GM23248 (cell line): ENCODE measurements at regions not wholly inside any gene's neighbourhood (a gene's known extent, or its start where the extent isn't known, plus 50 kb on each side); places are given as distances from the start of the nearest gene placed in this dataset.

Experiments
- DNase-seq: peaks from one replicate; pipeline ENCODE4 v3.0.0-alpha.2; 2015
- H2AFZ ChIP-seq: fragments of 200-600 bp; sonication (generic); 2 replicates; pipeline ENCODE4 v1.6.1; 2016; ENCODE audit warnings: antibody characterized with exemption
- H3F3A ChIP-seq: fragments of 200-600 bp; sonication (generic); 2 replicates; pipeline ENCODE4 v1.6.1; 2016; ENCODE audit warnings: mild to moderate bottlenecking, antibody characterized with exemption, mixed run types; ENCODE audit not compliant: insufficient read depth
- H3K27ac ChIP-seq: fragments of 200-600 bp; sonication (generic); 2 replicates; pipeline ENCODE4 v1.5.1; 2016; ENCODE audit warnings: mild to moderate bottlenecking
- H3K27me3 ChIP-seq: fragments of 200-600 bp; sonication (generic); replicated peaks from 2 replicates; pipeline ENCODE4 v1.6.1; 2016; ENCODE audit warnings: mild to moderate bottlenecking; ENCODE audit not compliant: insufficient read depth
- H3K36me3 ChIP-seq: fragments of 200-600 bp; sonication (generic); 2 replicates; pipeline ENCODE4 v1.6.1; 2016; ENCODE audit warnings: low read depth, mild to moderate bottlenecking
- H3K4me1 ChIP-seq: fragments of 200-600 bp; sonication (generic); 2 replicates; pipeline ENCODE4 v1.6.1; 2016; ENCODE audit warnings: mild to moderate bottlenecking; ENCODE audit not compliant: insufficient read depth
- H3K4me2 ChIP-seq: fragments of 200-600 bp; sonication (generic); one replicate; pipeline ENCODE4 v1.6.1; 2016; ENCODE audit warnings: mild to moderate bottlenecking; ENCODE audit not compliant: unreplicated experiment
- H3K4me3 ChIP-seq: fragments of 200-600 bp; sonication (generic); 2 replicates; pipeline ENCODE4 v1.5.1; 2016; ENCODE audit warnings: mild to moderate bottlenecking
- H3K79me2 ChIP-seq: fragments of 200-600 bp; sonication (generic); 2 replicates; pipeline ENCODE4 v1.6.1; 2016; ENCODE audit warnings: mild to moderate bottlenecking; ENCODE audit not compliant: insufficient read depth
- H3K9ac ChIP-seq: fragments of 200-600 bp; sonication (generic); 2 replicates; pipeline ENCODE4 v1.6.1; 2016; ENCODE audit warnings: mild to moderate bottlenecking
- H3K9me2 ChIP-seq: fragments of 200-600 bp; sonication (generic); 2 replicates; pipeline ENCODE4 v1.6.1; 2016; ENCODE audit warnings: mixed run types, mild to moderate bottlenecking, moderate library complexity; ENCODE audit not compliant: insufficient read depth
- H3K9me3 ChIP-seq: fragments of 200-600 bp; sonication (generic); one replicate; pipeline ENCODE4 v1.6.1; 2017; ENCODE audit warnings: low read depth
- H4K20me1 ChIP-seq: fragments of 200-600 bp; sonication (generic); 2 replicates; pipeline ENCODE4 v1.6.0; 2016; ENCODE audit not compliant: insufficient read depth
- EZH2 ChIP-seq: fragments of 200-600 bp; sonication (generic); IDR thresholded peaks from 2 replicates; pipeline ENCODE4 v1.6.1; 2018; ENCODE audit warnings: antibody characterized with exemption, mild to moderate bottlenecking; ENCODE audit not compliant: insufficient read depth, poor library complexity, severe bottlenecking
- EZH2phosphoT487 ChIP-seq: fragments of 200-600 bp; sonication (generic); IDR thresholded peaks from 2 replicates; pipeline ENCODE4 v1.6.1; 2018; ENCODE audit warnings: antibody characterized with exemption, moderate library complexity, mild to moderate bottlenecking, low read depth; ENCODE audit not compliant: insufficient read depth
- WGBS, 2 experiments: methylation state at CpG; one replicate each; pipeline ENCODE4 v1.1.6; 2015 to 2017; ENCODE audit warnings: low lambda C conversion rate in 2 of 2, low coverage in 1 of 2; ENCODE audit errors: missing lambda C conversion rate in 2 of 2; 5-methylcytosine and 5-hydroxymethylcytosine counted together
- in situ Hi-C: fragments of 300-500 bp; cut with MboI; formaldehyde crosslinking; loops from 2 replicates; pipeline ENCODE4 v1.15.0; 2020

- no peak for TF ChIP-seq EZH2phosphoT487
- no peak for TF ChIP-seq EZH2
- no peak for DNase-seq
- in situ Hi-C loops: no loop called here
Observed at GRCh38 chr3:23052208-23052607, 150.9 kb upstream of the UBE2E2 start.

GRCh38 chr3:23052620-23053019 is 150.5 kb upstream of the UBE2E2 start:
- H3K79me2 ChIP-seq: no peaks in the 10 kb centered on the region
- peaks cover 7% of the 10 kb centered on the region for H3F3A ChIP-seq
- no peaks in the 10 kb centered on the region for H3K36me3 ChIP-seq
- peaks cover 12% of the 10 kb centered on the region for H3K4me1 ChIP-seq
- peaks cover 55% of the 10 kb centered on the region for H3K27me3 ChIP-seq
- H3K9ac ChIP-seq: no peak overlapping the region
- H3K4me3 ChIP-seq: no peak overlapping the region
- no peak overlapping the region for H2AFZ ChIP-seq
- H3K9me3 ChIP-seq: no peaks in the 10 kb centered on the region
- H4K20me1 ChIP-seq: no peaks in the 10 kb centered on the region
- in situ Hi-C loops: no loop called here
- no peak overlapping the region for H3K4me2 ChIP-seq
- WGBS, 2 experiments: 80 to 83% methylated on average over 7 of the region's 7 CpGs
- TF ChIP-seq EZH2: no peak
- TF ChIP-seq EZH2phosphoT487: no peak
- H3K9me2 ChIP-seq: no peaks in the 10 kb centered on the region
- H3K27ac ChIP-seq: no peak overlapping the region
- peak; percentile 20 for DNase-seq

More at GRCh38 chr3:23052208-23052607, 150.9 kb upstream of the UBE2E2 start:
- Histone ChIP-seq H3K9me2 (no peaks in the 10 kb centered on the region), H4K20me1 (no peaks in the 10 kb centered on the region), H3K4me1 (peaks cover 12% of the 10 kb centered on the region), H3K79me2 (no peaks in the 10 kb centered on the region), H3K4me3 (no peak overlapping the region), H3K9ac (no peak overlapping the region), H3K27me3 (peaks cover 55% of the 10 kb centered on the region), H3K4me2 (no peak overlapping the region), H3K9me3 (no peaks in the 10 kb centered on the region), H3K36me3 (no peaks in the 10 kb centered on the region), H2AFZ (no peak overlapping the region), H3K27ac (no peak overlapping the region), H3F3A (peaks cover 7% of the 10 kb centered on the region)
- 89 to 90% methylated on average over 1 of the region's 1 CpG for WGBS, 2 experiments

- peak overlapping the region; percentile 56 for H3K4me2 ChIP-seq
- H3K36me3 ChIP-seq: no peaks in the 10 kb centered on the region
- TF ChIP-seq EZH2 (no peak), EZH2phosphoT487 (peak; percentile 86; the same call in 1 of the 2 replicates)
- no peaks in the 10 kb centered on the region for H3K9me3 ChIP-seq
- H4K20me1 ChIP-seq: no peaks in the 10 kb centered on the region
- DNase-seq: peak; percentile 91
- H3K9ac ChIP-seq: no peak overlapping the region
- H3F3A ChIP-seq: peaks cover 7% of the 10 kb centered on the region
- peaks cover 12% of the 10 kb centered on the region for H3K4me1 ChIP-seq
- WGBS, 2 experiments: 11 to 21% methylated on average over 2 of the region's 2 CpGs
- H3K27me3 ChIP-seq: peaks cover 52% of the 10 kb centered on the region
- no peak overlapping the region for H3K4me3 ChIP-seq
- no peaks in the 10 kb centered on the region for H3K79me2 ChIP-seq
- H3K9me2 ChIP-seq: no peaks in the 10 kb centered on the region
- in situ Hi-C loops: no loop called here
- H3K27ac ChIP-seq: no peak overlapping the region
- H2AFZ ChIP-seq: no peak overlapping the region
Observed at GRCh38 chr3:23055733-23056376, 147.3 kb upstream of the UBE2E2 start.

GRCh38 chr3:23062582-23062981 is 140.5 kb upstream of the UBE2E2 start:
- no peaks in the 10 kb centered on the region for H3K9me2 ChIP-seq
- H3K4me1 ChIP-seq: no peaks in the 10 kb centered on the region
- 58 to 73% methylated on average over 1 of the region's 1 CpG for WGBS, 2 experiments
- no peaks in the 10 kb centered on the region for H3K36me3 ChIP-seq
- no peaks in the 10 kb centered on the region for H3K79me2 ChIP-seq
- H3K4me3 ChIP-seq: no peak overlapping the region
- no peak for TF ChIP-seq EZH2phosphoT487
- TF ChIP-seq EZH2: no peak
- no peak overlapping the region for H3K27ac ChIP-seq
- H3K9ac ChIP-seq: no peak overlapping the region
- no peak for DNase-seq
- no peak overlapping the region for H2AFZ ChIP-seq
- H3K27me3 ChIP-seq: peaks cover 71% of the 10 kb centered on the region
- no peaks in the 10 kb centered on the region for H4K20me1 ChIP-seq
- no peaks in the 10 kb centered on the region for H3K9me3 ChIP-seq
- no peak overlapping the region for H3K4me2 ChIP-seq
- in situ Hi-C loops: no loop called here
- no peaks in the 10 kb centered on the region for H3F3A ChIP-seq
